GM19351 (cell line): ENCODE measurements at regions not wholly inside any gene's neighbourhood (a gene's known extent, or its start where the extent isn't known, plus 50 kb on each side); places are given as distances from the start of the nearest gene placed in this dataset.

Source experiments
- ATAC-seq: cut with Tn5 transposase; IDR thresholded peaks from one replicate; pipeline ENCODE4 v1.9.1; 2021; ENCODE audit warnings: mild to moderate bottlenecking, moderate library complexity; ENCODE audit not compliant: unreplicated experiment

- no peak for ATAC-seq
These were observed 55.3 kb upstream of the POM121L12 start for GRCh38 chr7:52980129-52980528.

- ATAC-seq: no peak
These were observed 62.3 kb upstream of the POM121L12 start for GRCh38 chr7:52973126-52973525.

GRCh38 chr7:52962402-52963076 is 72.9 kb upstream of the POM121L12 start:
- ATAC-seq: no peak

GRCh38 chr7:52961084-52961483 is 74.3 kb upstream of the POM121L12 start:
- ATAC-seq: no peak

GRCh38 chr7:52959878-52960660 is 75.4 kb upstream of the POM121L12 start:
- ATAC-seq: no peak

GRCh38 chr7:52959336-52959735 is 76.1 kb upstream of the POM121L12 start:
- ATAC-seq: no peak

GRCh38 chr7:52958621-52959140 is 76.8 kb upstream of the POM121L12 start:
- ATAC-seq: no peak

GRCh38 chr7:52956379-52956915 is 79.0 kb upstream of the POM121L12 start:
- no peak for ATAC-seq

- no peak for ATAC-seq
These were observed 79.9 kb upstream of the POM121L12 start for GRCh38 chr7:52955522-52955921.

GRCh38 chr7:52944921-52945320 is 90.5 kb upstream of the POM121L12 start:
- ATAC-seq: no peak

- no peak for ATAC-seq
These were observed 95.0 kb upstream of the POM121L12 start for GRCh38 chr7:52940481-52940880.

- ATAC-seq: no peak
These were observed 96.8 kb upstream of the POM121L12 start for GRCh38 chr7:52938455-52939133.

GRCh38 chr7:52936750-52937149 is 98.7 kb upstream of the POM121L12 start:
- no peak for ATAC-seq

GRCh38 chr7:52928591-52928990 is 106.8 kb upstream of the POM121L12 start:
- ATAC-seq: no peak

GRCh38 chr7:52925332-52925731 is 110.1 kb upstream of the POM121L12 start:
- no peak for ATAC-seq

GRCh38 chr7:52920977-52921376 is 114.5 kb upstream of the POM121L12 start:
- ATAC-seq: no peak

- ATAC-seq: no peak
These were observed 117.4 kb upstream of the POM121L12 start for GRCh38 chr7:52917982-52918578.

GRCh38 chr7:52911795-52912194 is 123.6 kb upstream of the POM121L12 start:
- ATAC-seq: no peak

GRCh38 chr7:52911326-52911725 is 124.1 kb upstream of the POM121L12 start:
- ATAC-seq: no peak

GRCh38 chr7:52909935-52910334 is 125.5 kb upstream of the POM121L12 start:
- no peak for ATAC-seq

- no peak for ATAC-seq
These were observed 126.3 kb upstream of the POM121L12 start for GRCh38 chr7:52909131-52909530.
